HG02973 (cell line): ENCODE measurements at regions not wholly inside any gene's neighbourhood (a gene's known extent, or its start where the extent isn't known, plus 50 kb on each side); places are given as distances from the start of the nearest gene placed in this dataset.

Experiments used
- ATAC-seq: cut with Tn5 transposase; IDR thresholded peaks from one replicate; pipeline ENCODE4 v1.9.1; 2021; ENCODE audit warnings: moderate library complexity; ENCODE audit not compliant: unreplicated experiment

- ATAC-seq, result no peak
These were observed 334.2 kb downstream of the CD83 start for GRCh38 chr6:14451594-14452374.

- ATAC-seq, result no peak
These were observed 335.3 kb downstream of the CD83 start for GRCh38 chr6:14452567-14453527.

GRCh38 chr6:14453712-14454472 is 336.3 kb downstream of the CD83 start:
- no peak for ATAC-seq

GRCh38 chr6:14454473-14454775 is 336.9 kb downstream of the CD83 start:
- ATAC-seq, result no peak

GRCh38 chr6:14455427-14455826 is 337.9 kb downstream of the CD83 start:
- ATAC-seq, result no peak

- ATAC-seq, result no peak
These were observed 338.5 kb downstream of the CD83 start for GRCh38 chr6:14455876-14456648.

GRCh38 chr6:14456941-14457340 is 339.4 kb downstream of the CD83 start:
- no peak for ATAC-seq

GRCh38 chr6:14458669-14459266 is 341.2 kb downstream of the CD83 start:
- ATAC-seq, result no peak

GRCh38 chr6:14459315-14459714 is 341.7 kb downstream of the CD83 start:
- ATAC-seq, result no peak

GRCh38 chr6:14460556-14460955 is 343.0 kb downstream of the CD83 start:
- no peak for ATAC-seq

- no peak for ATAC-seq
These were observed 344.6 kb downstream of the CD83 start for GRCh38 chr6:14462135-14462534.

- ATAC-seq, result no peak
These were observed 345.0 kb downstream of the CD83 start for GRCh38 chr6:14462566-14462965.

GRCh38 chr6:14463110-14463509 is 345.5 kb downstream of the CD83 start:
- no peak for ATAC-seq

GRCh38 chr6:14464055-14464454 is 346.5 kb downstream of the CD83 start:
- ATAC-seq, result no peak

GRCh38 chr6:14464716-14465115 is 347.1 kb downstream of the CD83 start:
- no peak for ATAC-seq

GRCh38 chr6:14466278-14466677 is 348.7 kb downstream of the CD83 start:
- ATAC-seq, result no peak

- ATAC-seq, result no peak
These were observed 350.0 kb downstream of the CD83 start for GRCh38 chr6:14467591-14467990.

GRCh38 chr6:14468647-14469321 is 351.2 kb downstream of the CD83 start:
- ATAC-seq, result no peak

- ATAC-seq, result no peak
These were observed 352.5 kb downstream of the CD83 start for GRCh38 chr6:14470101-14470500.

GRCh38 chr6:14470671-14471070 is 353.1 kb downstream of the CD83 start:
- ATAC-seq, result no peak
